GM13977 (cell line): ENCODE measurements at regions not wholly inside any gene's neighbourhood (a gene's known extent, or its start where the extent isn't known, plus 50 kb on each side); places are given as distances from the start of the nearest gene placed in this dataset.
"Not testable (repeated sequence)": the region's sequence is repeated elsewhere in the genome, so short reads cannot be mapped to it uniquely, and the experiment has no call there.

Experiments
- DNase-seq: peaks from one replicate; pipeline ENCODE4 v3.0.0; 2012; ENCODE audit warnings: low spot score
- CTCF ChIP-seq: IDR thresholded peaks from 2 replicates; pipeline ENCODE4 v1.5.1; 2012; ENCODE audit warnings: mild to moderate bottlenecking, control low read depth; ENCODE audit not compliant: insufficient read depth; ENCODE audit errors: extremely low read depth, missing control alignments
- in situ Hi-C: fragments of 300-500 bp; cut with MboI; formaldehyde crosslinking; loops from one replicate; pipeline ENCODE4 v1.12.0; 2022; ENCODE audit warnings: low sequenced_read_pairs, low pct_unique_long_range_greater_than_20kb, mixed read lengths, inconsistent platforms; ENCODE audit not compliant: unreplicated experiment

- no peak for DNase-seq
- TF ChIP-seq CTCF: no peak
- in situ Hi-C loops: no loop called here
Measured at GRCh38 chr5:57741336-57741735, 258.7 kb upstream of the ACTBL2 start.

DNA sequence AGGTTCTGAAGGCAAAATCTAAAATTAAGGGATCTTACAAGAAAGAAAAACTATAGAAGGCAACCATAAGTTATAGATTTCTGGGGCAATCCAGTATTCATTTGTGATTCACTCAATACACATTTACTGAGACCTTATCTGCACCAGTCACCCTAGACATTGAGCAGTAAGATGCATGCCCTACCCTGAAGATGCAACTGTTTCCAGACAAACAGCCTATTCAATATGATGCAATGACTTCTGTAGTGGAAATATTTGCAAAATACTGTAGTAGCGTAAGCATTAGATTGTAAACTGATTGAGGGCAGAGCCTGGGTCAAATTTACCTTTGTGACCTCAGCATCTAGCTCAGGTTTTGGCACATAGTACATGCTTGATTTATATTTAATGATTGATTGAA lies 256.2 kb upstream of the ACTBL2 start:
- no peak for TF ChIP-seq CTCF
- DNase-seq: no peak

DNA sequence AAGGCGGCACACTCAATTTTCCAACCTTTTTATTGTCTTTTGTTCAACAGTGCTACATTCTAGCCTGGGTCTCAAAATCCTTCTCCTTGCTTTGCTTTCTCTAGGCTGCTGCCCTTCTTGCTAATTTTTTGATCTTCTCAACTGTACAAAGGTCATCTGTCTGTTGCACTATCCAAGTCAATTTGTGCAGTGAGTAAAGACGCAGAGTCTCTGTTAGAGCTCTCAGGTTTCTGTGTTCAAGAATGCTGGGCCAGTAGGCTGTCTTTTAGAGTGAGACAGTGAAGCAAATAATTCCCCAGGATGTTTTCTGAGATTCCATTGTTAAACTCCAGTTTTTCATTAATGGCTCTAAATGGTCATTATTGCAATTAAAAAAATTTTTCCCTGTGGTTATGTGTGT lies 255.7 kb upstream of the ACTBL2 start:
- TF ChIP-seq CTCF: no peak
- in situ Hi-C loops: no loop called here
- no peak for DNase-seq

More for the DNA sequence above, 256.2 kb upstream of the ACTBL2 start:
- in situ Hi-C loops: no loop called here

- in situ Hi-C loops: no loop called here
- DNase-seq: no peak
- TF ChIP-seq CTCF: no peak
Measured at GRCh38 chr5:57736716-57737115, 254.1 kb upstream of the ACTBL2 start.

GRCh38 chr5:57735279-57736153 lies 252.9 kb upstream of the ACTBL2 start:
- DNase-seq, in situ Hi-C loops: not testable (repeated sequence)

GRCh38 chr5:57734296-57734695 lies 251.7 kb upstream of the ACTBL2 start:
- DNase-seq: no peak
- TF ChIP-seq CTCF: no peak
- in situ Hi-C loops: no loop called here

DNA sequence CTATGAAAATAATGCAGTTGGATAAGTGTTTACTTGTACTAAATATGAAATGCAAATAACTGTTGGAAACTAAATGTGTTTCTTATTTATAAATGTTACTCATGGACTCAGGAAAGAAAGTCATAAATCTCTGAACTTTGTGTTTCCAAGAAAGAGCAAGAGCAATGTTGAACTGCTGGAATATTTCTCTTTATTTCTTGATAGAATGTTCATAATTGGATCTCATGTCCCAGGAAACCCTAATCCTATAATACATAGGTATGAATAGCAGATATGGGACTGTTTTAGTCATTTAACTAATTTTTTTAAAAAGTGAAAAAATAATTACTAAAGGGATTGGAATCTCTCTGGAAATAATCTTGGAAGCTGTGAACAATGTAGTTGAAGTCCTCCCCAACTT lies 245.0 kb upstream of the ACTBL2 start:
- no peak for TF ChIP-seq CTCF
- in situ Hi-C loops: no loop called here
- DNase-seq: no peak
